ENCODE measurements at regions not wholly inside any gene's neighbourhood (a gene's known extent, or its start where the extent isn't known, plus 50 kb on each side); places are given as distances from the start of the nearest gene placed in this dataset.

DNA sequence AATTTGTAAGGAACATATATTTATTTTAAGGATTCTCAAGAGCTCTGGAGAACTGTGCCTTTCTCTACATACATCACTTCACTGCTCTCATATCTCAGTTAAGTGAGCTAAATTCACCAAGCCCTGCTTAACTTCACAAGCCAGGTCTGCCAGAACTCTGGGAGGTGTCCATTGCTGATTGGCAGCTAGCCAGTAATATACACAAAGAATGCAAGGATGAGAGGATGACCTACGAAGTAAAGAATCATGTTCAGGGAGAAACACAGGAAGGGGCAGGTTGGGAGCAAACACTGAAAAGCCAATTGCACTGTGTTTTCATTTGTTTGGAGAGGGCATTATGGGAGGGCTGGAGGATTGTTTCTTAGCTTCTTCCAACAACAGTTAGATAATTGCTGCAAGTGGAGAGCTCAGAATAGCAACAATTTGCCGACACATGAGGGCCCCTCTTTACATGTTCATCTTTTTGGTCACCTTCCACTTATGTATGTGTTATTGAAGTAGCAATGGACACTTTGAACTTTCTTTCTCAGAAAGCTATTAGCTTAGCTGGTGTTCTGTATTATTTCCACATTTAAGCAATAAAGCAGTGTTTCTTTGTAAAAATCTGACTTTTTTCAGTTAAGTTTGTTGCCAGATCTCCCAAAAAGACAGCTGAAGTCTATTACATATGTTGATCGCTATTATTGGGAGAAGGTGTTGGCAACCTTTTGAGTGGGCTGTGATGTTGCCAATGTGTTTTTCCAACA is 254.8 kb downstream of the LTN1 start:
- Mint-ChIP-seq H3K36me3 (no peaks in the 10 kb centered on the region), H3K9me3 (peaks cover 0 to 6% (median 0%) of the 10 kb centered on the region in 7 donors), H3K27me3 (ENCODE audit: low read depth in 3 of 3) (no peaks in the 10 kb centered on the region), H3K27ac (no peak overlapping the region), H3K4me1 (no peaks in the 10 kb centered on the region), H3K4me3 (no peak overlapping the region)
- Histone ChIP-seq H3K36me3 (replicated peaks in 1 of 2; ENCODE audit: control insufficient read depth in 1 of 2, insufficient read depth in 2 of 2, low read length in 2 of 2) (no peaks in the 10 kb centered on the region), H2AFZ (ENCODE audit: insufficient read depth, low read depth, low read length, poor library complexity, severe bottlenecking) (no peak overlapping the region), H3K27me3 (ENCODE audit: control insufficient read depth in 2 of 2, insufficient read depth in 2 of 2, low read length in 2 of 2) (no peaks in the 10 kb centered on the region), H3K9ac (ENCODE audit: insufficient read depth, low read length, poor library complexity, severe bottlenecking) (no peak overlapping the region), H4K20me1 (ENCODE audit: insufficient read depth, low read length) (no peaks in the 10 kb centered on the region), H3K27ac (ENCODE audit: low read depth in 1 of 2, low read length in 2 of 2) (no peak overlapping the region), H3K4me3 (replicated peaks in 1 of 3; ENCODE audit: low read depth in 2 of 3, low read length in 3 of 3) (no peak overlapping the region), H3K4me2 (replicated peaks; ENCODE audit: extremely low read depth, low read length, poor library complexity, severe bottlenecking) (no peak overlapping the region), H3K4me1 (ENCODE audit: control insufficient read depth in 1 of 2, insufficient read depth in 2 of 2, low read length in 2 of 2) (no peaks in the 10 kb centered on the region), H3K79me2 (ENCODE audit: insufficient read depth, low read length) (no peaks in the 10 kb centered on the region), H3K9me3 (replicated peaks in 1 of 2; ENCODE audit: control insufficient read depth in 1 of 2, insufficient read depth in 1 of 2, low read length in 2 of 2) (no peaks in the 10 kb centered on the region)
- DNase-seq: no peak
- TF ChIP-seq CTCF (IDR thresholded peaks at IDR 0.05): no peak
- intact Hi-C loops (cut with micrococcal nuclease): no loop called here
- 89% methylated on average over 1 of the region's 3 CpGs for WGBS (ENCODE audit: insufficient coverage)

DNA sequence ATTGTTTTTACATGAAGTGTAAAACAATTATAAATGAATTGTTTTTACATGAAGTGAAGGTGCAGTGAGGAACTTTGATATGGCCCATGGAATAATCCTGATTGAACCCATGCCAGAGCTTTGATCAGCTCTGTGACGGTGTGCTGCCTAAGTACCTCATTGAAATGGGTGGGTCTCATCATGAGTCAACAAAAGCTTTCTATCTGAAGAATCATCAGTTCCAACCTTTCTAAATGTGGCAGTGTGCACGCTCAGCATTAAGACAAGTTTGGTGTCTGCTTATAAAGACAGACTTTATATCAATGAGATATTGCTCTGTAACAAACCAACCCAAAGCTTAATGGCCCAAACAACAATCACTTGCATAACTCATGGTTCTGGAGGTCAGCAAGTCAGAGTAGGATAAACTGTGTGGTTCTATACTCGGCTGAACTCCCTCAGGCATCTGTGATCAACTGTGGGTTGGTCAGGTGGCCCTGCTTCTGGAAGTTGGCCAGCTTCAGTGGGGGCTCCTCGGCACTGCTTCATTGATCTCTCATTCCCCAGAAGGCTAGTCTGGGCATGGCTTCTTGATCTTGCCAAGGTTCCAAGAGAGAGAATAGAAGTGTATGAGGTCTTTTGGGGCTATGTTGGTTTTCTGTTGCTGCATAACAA is 258.0 kb downstream of the LTN1 start:
- peaks cover 11% of the 10 kb centered on the region for H3K4me1 Mint-ChIP-seq
- intact Hi-C loops (cut with micrococcal nuclease): no loop called here
- no peak overlapping the region for H3K27ac Mint-ChIP-seq
- H4K20me1 ChIP-seq (ENCODE audit: insufficient read depth, low read length): no peaks in the 10 kb centered on the region
- WGBS (ENCODE audit: insufficient coverage): 100% methylated on average over 2 of the region's 4 CpGs
- no peak overlapping the region for H3K4me3 ChIP-seq (replicated peaks in 1 of 3; ENCODE audit: low read depth in 2 of 3, low read length in 3 of 3)
- H3K27me3 ChIP-seq (ENCODE audit: control insufficient read depth in 2 of 2, insufficient read depth in 2 of 2, low read length in 2 of 2): no peaks in the 10 kb centered on the region
- no peaks in the 10 kb centered on the region for H3K27me3 Mint-ChIP-seq (ENCODE audit: low read depth in 3 of 3)
- H3K9ac ChIP-seq (ENCODE audit: insufficient read depth, low read length, poor library complexity, severe bottlenecking): no peak overlapping the region
- no peaks in the 10 kb centered on the region for H3K79me2 ChIP-seq (ENCODE audit: insufficient read depth, low read length)
- H3K36me3 Mint-ChIP-seq: no peaks in the 10 kb centered on the region
- H3K27ac ChIP-seq (ENCODE audit: low read depth in 1 of 2, low read length in 2 of 2): no peak overlapping the region
- H3K4me3 Mint-ChIP-seq: no peak overlapping the region
- H3K9me3 Mint-ChIP-seq: peaks cover 0 to 6% (median 0%) of the 10 kb centered on the region in 7 donors
- H3K9me3 ChIP-seq (replicated peaks in 1 of 2; ENCODE audit: control insufficient read depth in 1 of 2, insufficient read depth in 1 of 2, low read length in 2 of 2): no peaks in the 10 kb centered on the region
- TF ChIP-seq CTCF (IDR thresholded peaks at IDR 0.05): no peak
- no peak overlapping the region for H2AFZ ChIP-seq (ENCODE audit: insufficient read depth, low read depth, low read length, poor library complexity, severe bottlenecking)
- no peak overlapping the region for H3K4me2 ChIP-seq (replicated peaks; ENCODE audit: extremely low read depth, low read length, poor library complexity, severe bottlenecking)
- no peaks in the 10 kb centered on the region for H3K36me3 ChIP-seq (replicated peaks in 1 of 2; ENCODE audit: control insufficient read depth in 1 of 2, insufficient read depth in 2 of 2, low read length in 2 of 2)
- H3K4me1 ChIP-seq (ENCODE audit: control insufficient read depth in 1 of 2, insufficient read depth in 2 of 2, low read length in 2 of 2): peaks cover 5 to 6% of the 10 kb centered on the region in 2 donors
- no peak for DNase-seq
